ENCODE measurements at regions not wholly inside any gene's neighbourhood (a gene's known extent, or its start where the extent isn't known, plus 50 kb on each side); places are given as distances from the start of the nearest gene placed in this dataset.

GRCh38 chr3:127459891-127460290 is 130.6 kb downstream of the TPRA1 start:
- 22 to 32% methylated on average over 3 of the region's 3 CpGs for WGBS, 2 donors
- H3K4me3 ChIP-seq (ENCODE audit: low read depth, poor library complexity, severe bottlenecking), result no peak overlapping the region
- intact Hi-C loops (cut with DNase I; ENCODE audit: low total_unique reads), result loop anchor here (10.0 kb wide), 2 partner anchors 475 to 705 kb away; partner anchors contain the start of gene PLXNA1

GRCh38 chr3:127458696-127459604 is 131.6 kb downstream of the TPRA1 start:
- DNase-seq (ENCODE audit: low spot score in 2 of 2), result no peak
- 32 to 35% methylated on average over 20 of the region's 20 CpGs for WGBS, 2 donors
- no peak for TF ChIP-seq POLR2A (IDR thresholded peaks at IDR 0.05)
- TF ChIP-seq, protein P1, sequence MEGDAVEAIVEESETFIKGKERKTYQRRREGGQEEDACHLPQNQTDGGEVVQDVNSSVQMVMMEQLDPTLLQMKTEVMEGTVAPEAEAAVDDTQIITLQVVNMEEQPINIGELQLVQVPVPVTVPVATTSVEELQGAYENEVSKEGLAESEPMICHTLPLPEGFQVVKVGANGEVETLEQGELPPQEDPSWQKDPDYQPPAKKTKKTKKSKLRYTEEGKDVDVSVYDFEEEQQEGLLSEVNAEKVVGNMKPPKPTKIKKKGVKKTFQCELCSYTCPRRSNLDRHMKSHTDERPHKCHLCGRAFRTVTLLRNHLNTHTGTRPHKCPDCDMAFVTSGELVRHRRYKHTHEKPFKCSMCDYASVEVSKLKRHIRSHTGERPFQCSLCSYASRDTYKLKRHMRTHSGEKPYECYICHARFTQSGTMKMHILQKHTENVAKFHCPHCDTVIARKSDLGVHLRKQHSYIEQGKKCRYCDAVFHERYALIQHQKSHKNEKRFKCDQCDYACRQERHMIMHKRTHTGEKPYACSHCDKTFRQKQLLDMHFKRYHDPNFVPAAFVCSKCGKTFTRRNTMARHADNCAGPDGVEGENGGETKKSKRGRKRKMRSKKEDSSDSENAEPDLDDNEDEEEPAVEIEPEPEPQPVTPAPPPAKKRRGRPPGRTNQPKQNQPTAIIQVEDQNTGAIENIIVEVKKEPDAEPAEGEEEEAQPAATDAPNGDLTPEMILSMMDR (IDR thresholded peaks at IDR 0.05), result no peak
- H3K4me3 ChIP-seq (ENCODE audit: low read depth, poor library complexity, severe bottlenecking), result no peak overlapping the region
- intact Hi-C loops (cut with DNase I; ENCODE audit: low total_unique reads), result loop anchor here (10.0 kb wide), 2 partner anchors 474 to 704 kb away; partner anchors contain the start of gene PLXNA1

More at GRCh38 chr3:127459891-127460290, 130.6 kb downstream of the TPRA1 start:
- TF ChIP-seq POLR2A (IDR thresholded peaks at IDR 0.05), result no peak
- TF ChIP-seq, protein P1 (IDR thresholded peaks at IDR 0.05), result no peak
- DNase-seq (ENCODE audit: low spot score in 2 of 2), result no peak

DNA sequence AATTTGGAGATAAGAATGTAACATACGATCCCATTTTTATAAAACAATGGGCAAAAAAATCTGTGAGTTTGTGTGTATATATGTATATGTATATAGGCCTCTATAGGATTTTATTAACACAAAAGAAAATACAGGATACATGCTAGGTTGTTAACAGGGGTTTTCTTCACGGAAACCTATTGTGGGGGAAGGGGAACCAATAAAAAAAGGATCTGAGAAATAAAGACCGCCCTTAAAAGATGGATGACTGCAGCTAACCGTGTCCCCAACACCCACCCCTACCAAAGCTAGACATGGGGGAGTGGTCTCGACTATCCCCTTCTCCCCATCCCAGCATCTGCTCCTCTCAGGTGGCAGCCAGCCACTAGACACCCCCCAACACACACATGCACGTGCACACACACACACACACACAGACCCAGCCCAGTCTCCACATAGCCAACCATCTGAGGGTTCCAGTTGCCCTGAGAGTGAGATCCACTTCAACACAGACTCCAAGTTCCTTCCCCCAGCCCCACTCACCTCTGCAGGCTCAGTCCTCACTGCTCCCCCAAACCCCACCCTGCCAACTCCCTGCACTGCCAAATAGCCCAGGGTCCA is 132.9 kb downstream of the TPRA1 start:
- no peak for DNase-seq (ENCODE audit: low spot score in 2 of 2)
- TF ChIP-seq, protein P1 (IDR thresholded peaks at IDR 0.05), result no peak
- TF ChIP-seq POLR2A (IDR thresholded peaks at IDR 0.05), result no peak
- intact Hi-C loops (cut with DNase I; ENCODE audit: low total_unique reads), result loop anchor here (10.0 kb wide), 2 partner anchors 473 to 703 kb away; partner anchors contain the start of gene PLXNA1
- WGBS, 2 donors, result 55 to 58% methylated on average over 6 of the region's 6 CpGs
- H3K4me3 ChIP-seq (ENCODE audit: low read depth, poor library complexity, severe bottlenecking), result no peak overlapping the region

DNA sequence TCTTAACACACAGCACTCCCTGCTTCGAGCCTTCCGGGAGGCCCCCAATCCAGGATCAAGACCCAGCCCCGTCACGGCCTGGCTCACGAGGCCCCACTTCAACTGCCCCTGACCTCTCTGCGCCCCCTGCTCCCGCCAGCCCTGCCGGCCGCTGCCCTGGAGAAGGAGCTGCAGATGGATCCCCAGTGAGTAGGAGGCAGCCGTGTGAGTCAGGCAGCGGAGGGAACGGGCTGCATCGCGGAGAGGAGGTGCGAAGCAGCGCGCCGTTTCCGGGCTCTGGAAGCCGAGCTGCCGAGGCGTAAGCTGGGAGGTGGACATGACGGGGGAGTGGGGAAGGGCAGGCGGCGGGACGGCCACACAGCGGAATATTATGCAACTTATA is 133.4 kb downstream of the TPRA1 start:
- peak in 1 of 2 donors; percentile 25 for DNase-seq (ENCODE audit: low spot score in 2 of 2)
- WGBS, 2 donors, result 2 to 3% methylated on average over 26 to 27 of the region's 27 CpGs
- H3K4me3 ChIP-seq (ENCODE audit: low read depth, poor library complexity, severe bottlenecking), result no peak overlapping the region
- TF ChIP-seq POLR2A (IDR thresholded peaks at IDR 0.05), result no peak
- intact Hi-C loops (cut with DNase I; ENCODE audit: low total_unique reads), result loop anchor here (10.0 kb wide), 2 partner anchors 472 to 702 kb away; partner anchors contain the start of gene PLXNA1

DNA sequence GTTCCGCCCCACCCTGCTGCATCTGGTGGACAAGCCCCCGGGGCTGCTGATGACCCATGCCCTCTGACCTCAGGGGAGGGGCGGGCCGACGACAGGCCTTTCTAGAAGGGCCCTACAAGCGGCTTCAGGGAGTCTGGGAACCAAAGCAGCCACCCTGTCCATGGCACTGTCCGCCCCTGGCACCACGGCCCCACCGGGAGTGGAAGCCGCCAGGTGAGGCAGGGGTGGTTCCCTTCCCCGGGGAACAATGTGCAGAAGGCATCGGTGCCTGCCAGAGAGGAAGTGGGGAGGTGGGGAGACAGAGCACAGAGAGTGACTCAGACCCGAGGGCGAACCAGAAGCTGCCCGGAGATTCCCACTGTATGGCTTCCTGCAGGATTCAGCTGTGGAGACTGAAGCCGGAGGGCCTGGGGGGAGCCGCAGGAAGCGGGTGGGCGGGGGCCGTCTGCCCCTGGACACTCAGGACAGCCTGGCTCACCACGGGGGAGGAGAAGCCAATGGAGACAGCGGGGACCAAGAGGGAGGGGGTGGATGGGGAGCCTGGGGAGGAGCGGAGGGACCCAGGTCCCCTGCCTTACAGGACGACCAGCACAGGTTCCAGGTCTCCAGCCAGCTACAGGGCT is 134.0 kb downstream of the TPRA1 start:
- no peak for TF ChIP-seq POLR2A (IDR thresholded peaks at IDR 0.05)
- TF ChIP-seq, protein P1 (IDR thresholded peaks at IDR 0.05), result no peak
- intact Hi-C loops (cut with DNase I; ENCODE audit: low total_unique reads), result loop anchor here (10.0 kb wide), 2 partner anchors 472 to 702 kb away; partner anchors contain the start of gene PLXNA1
- peak in 1 of 2 donors; percentile 86 for DNase-seq (ENCODE audit: low spot score in 2 of 2)
- 6 to 7% methylated on average over 23 of the region's 24 CpGs for WGBS, 2 donors
- H3K4me3 ChIP-seq (ENCODE audit: low read depth, poor library complexity, severe bottlenecking), result no peak overlapping the region
